Vagina (tissue), 2 donors: ENCODE measurements at regions not wholly inside any gene's neighbourhood (a gene's known extent, or its start where the extent isn't known, plus 50 kb on each side); places are given as distances from the start of the nearest gene placed in this dataset.

Experiments
- CTCF ChIP-seq, 3 experiments: fragments of 450-650 bp in 2 of 3; fragments of 200-600 bp in 1 of 3; sonication (generic) in 1 of 3; IDR thresholded peaks; one replicate each; pipeline ENCODE4 v1.5.1; 2017 to 2019; ENCODE audit warnings: antibody characterized with exemption in 3 of 3, mild to moderate bottlenecking in 2 of 3, moderate library complexity in 2 of 3
- POLR2A ChIP-seq, 2 donors: fragments of 450-650 bp; IDR thresholded peaks; one replicate each; pipeline ENCODE4 v1.6.1; 2017; ENCODE audit warnings: antibody characterized with exemption in 2 of 2, mild to moderate bottlenecking in 2 of 2, moderate library complexity in 2 of 2

GRCh38 chr3:159620281-159620680 is 368.4 kb upstream of the IL12A start:
- TF ChIP-seq CTCF (IDR thresholded peaks at IDR 0.05) = no peak
- TF ChIP-seq POLR2A (IDR thresholded peaks at IDR 0.05) = no peak
